Psoas muscle (tissue), 7 donors: ENCODE measurements at regions not wholly inside any gene's neighbourhood (a gene's known extent, or its start where the extent isn't known, plus 50 kb on each side); places are given as distances from the start of the nearest gene placed in this dataset.

ENCODE experiments used
- ATAC-seq, 4 donors: fragments of 200-7000 bp; cut with Tn5 transposase; one replicate each; pipeline ENCODE4 v1.9.1; 2020; ENCODE audit warnings: moderate library complexity in 3 of 4, mild to moderate bottlenecking in 2 of 4
- DNase-seq, 2 donors: peaks; one replicate each; pipeline ENCODE4 v3.0.0-alpha.2; 2020
- H3K27ac ChIP-seq: fragments of 200-600 bp; one replicate; pipeline ENCODE4 v1.8.0; 2022
- H3K27me3 ChIP-seq, 3 donors: fragments of 200-600 bp in 1 of 3; one replicate each; pipeline versions ENCODE4 v1.6.1 to v1.8.0; 2013 to 2022; ENCODE audit warnings: low read length in 2 of 3, mild to moderate bottlenecking in 2 of 3, moderate library complexity in 1 of 3; ENCODE audit not compliant: insufficient read depth in 3 of 3
- H3K36me3 ChIP-seq, 2 donors: fragments of 200-600 bp in 1 of 2; one replicate each; pipeline versions ENCODE4 v1.6.1 to v1.8.0; 2013 to 2022; ENCODE audit warnings: low read depth in 1 of 2, mild to moderate bottlenecking in 1 of 2, moderate library complexity in 1 of 2; ENCODE audit not compliant: insufficient read depth in 1 of 2
- H3K4me1 ChIP-seq: fragments of 200-600 bp; one replicate; pipeline ENCODE4 v1.8.0; 2022
- H3K4me3 ChIP-seq: fragments of 200-600 bp; one replicate; pipeline ENCODE4 v1.8.0; 2022; ENCODE audit warnings: mild to moderate bottlenecking
- H3K9me3 ChIP-seq: fragments of 200-600 bp; one replicate; pipeline ENCODE4 v1.8.0; 2022
- CTCF ChIP-seq: fragments of 200-600 bp; IDR thresholded peaks from one replicate; pipeline ENCODE4 v1.8.0; 2022; ENCODE audit warnings: antibody characterized with exemption
- WGBS, 3 donors: extraction: QIAGEN DNeasy Blood & Tissue Kit; methylation state at CpG; one replicate each; pipeline versions ENCODE4 v1.1.6 to v1.1.7; 2013; 5-methylcytosine and 5-hydroxymethylcytosine counted together
- intact Hi-C, 2 donors: fragments of 100-400 bp; cut with DNase I; formaldehyde crosslinking; loops; one replicate each; pipeline versions ENCODE4 v1.11.0 to v1.14.2; 2022
- donor health status: healthy with polysubstance abuse.
- donor health status: DM: no; HTN: no; CAD: no; lungs with moderate emphysema.
- donor health status: Bipolar disorder and iron deficiency.
- donor health status: healthy.
- donor health status: DM: yes; HTN: yes; CAD: no.
- donor health status: DM: no; HTN: no; CAD: no.
- donor health status: DM: yes; HTN: yes; CAD: no.

GRCh38 chr11:127472505-127472904 lies 471.9 kb upstream of the KIRREL3 start:
- intact Hi-C loops: no loop called here
- WGBS, 3 donors: 80 to 82% (median 82%) methylated on average over 7 of the region's 7 CpGs
- DNase-seq (no peak), ATAC-seq (no peak)
- no peaks in the 10 kb centered on the region for H3K4me1 ChIP-seq
- H3K27me3 ChIP-seq: no peaks in the 10 kb centered on the region
- H3K9me3 ChIP-seq: no peaks in the 10 kb centered on the region
- no peak for TF ChIP-seq CTCF
- no peaks in the 10 kb centered on the region for H3K36me3 ChIP-seq
- no peak overlapping the region for H3K27ac ChIP-seq
- H3K4me3 ChIP-seq: no peak overlapping the region

GRCh38 chr11:127471662-127472061 lies 471.1 kb upstream of the KIRREL3 start:
- H3K4me3 ChIP-seq: no peak overlapping the region
- DNase-seq (no peak), ATAC-seq (no peak)
- H3K27ac ChIP-seq: no peak overlapping the region
- no peaks in the 10 kb centered on the region for H3K27me3 ChIP-seq
- no peak for TF ChIP-seq CTCF
- no peaks in the 10 kb centered on the region for H3K4me1 ChIP-seq
- 95 to 96% (median 96%) methylated on average over 3 of the region's 3 CpGs for WGBS, 3 donors
- H3K36me3 ChIP-seq: no peaks in the 10 kb centered on the region
- H3K9me3 ChIP-seq: no peaks in the 10 kb centered on the region
- intact Hi-C loops: no loop called here

GRCh38 chr11:127470306-127470884 lies 469.8 kb upstream of the KIRREL3 start:
- no peaks in the 10 kb centered on the region for H3K36me3 ChIP-seq
- H3K27ac ChIP-seq: no peak overlapping the region
- ATAC-seq (no peak), DNase-seq (no peak)
- H3K4me1 ChIP-seq: no peaks in the 10 kb centered on the region
- H3K4me3 ChIP-seq: no peak overlapping the region
- intact Hi-C loops: no loop called here
- WGBS, 3 donors: 69 to 82% (median 72%) methylated on average over 4 of the region's 4 CpGs
- H3K9me3 ChIP-seq: no peaks in the 10 kb centered on the region
- no peak for TF ChIP-seq CTCF
- H3K27me3 ChIP-seq: no peaks in the 10 kb centered on the region

GRCh38 chr11:127464325-127464724 lies 463.8 kb upstream of the KIRREL3 start:
- DNase-seq: no peak
- no peaks in the 10 kb centered on the region for H3K9me3 ChIP-seq
- 63 to 73% (median 70%) methylated on average over 6 of the region's 6 CpGs for WGBS, 3 donors
- no peak for TF ChIP-seq CTCF
- ATAC-seq: no peak
- H3K36me3 ChIP-seq: no peaks in the 10 kb centered on the region
- no peak overlapping the region for H3K4me3 ChIP-seq
- H3K27me3 ChIP-seq: no peaks in the 10 kb centered on the region
- H3K4me1 ChIP-seq: no peaks in the 10 kb centered on the region
- intact Hi-C loops: no loop called here
- H3K27ac ChIP-seq: no peak overlapping the region

DNA sequence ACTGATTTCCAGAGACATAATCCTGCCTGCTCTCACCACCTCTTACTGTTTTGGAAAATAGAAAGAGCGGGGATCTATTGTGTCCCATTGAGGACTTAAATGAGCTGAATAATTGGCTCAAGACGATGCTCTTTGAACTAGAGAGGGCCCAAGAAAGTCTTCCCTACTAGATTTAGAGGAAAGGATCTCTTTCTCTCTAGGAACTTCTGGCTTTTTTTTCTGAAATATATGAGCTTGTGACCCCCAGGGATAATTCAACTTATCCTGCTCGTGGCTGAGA lies 461.4 kb upstream of the KIRREL3 start:
- H3K4me1 ChIP-seq: no peaks in the 10 kb centered on the region
- no peaks in the 10 kb centered on the region for H3K27me3 ChIP-seq
- H3K27ac ChIP-seq: no peak overlapping the region
- H3K9me3 ChIP-seq: no peaks in the 10 kb centered on the region
- no peak for TF ChIP-seq CTCF
- H3K36me3 ChIP-seq: no peaks in the 10 kb centered on the region
- no peak overlapping the region for H3K4me3 ChIP-seq
- intact Hi-C loops: no loop called here
- 80 to 82% (median 81%) methylated on average over 3 of the region's 3 CpGs for WGBS, 3 donors
- no peak for ATAC-seq
- no peak for DNase-seq
